Endothelial cell of umbilical vein (primary cell): ENCODE measurements at regions not wholly inside any gene's neighbourhood (a gene's known extent, or its start where the extent isn't known, plus 50 kb on each side); places are given as distances from the start of the nearest gene placed in this dataset.

Experiments
- CTCF ChIP-seq, 2 donors: IDR thresholded peaks; 1 replicate in 1 of 2; 2 replicates in 1 of 2; pipeline ENCODE4 v1.5.1; 2011; ENCODE audit warnings: low read length in 2 of 2, mild to moderate bottlenecking in 2 of 2, moderate library complexity in 2 of 2, control low read depth in 1 of 2, inconsistent platforms in 1 of 2, low read depth in 1 of 2; ENCODE audit not compliant: insufficient read depth in 1 of 2; ENCODE audit errors: extremely low read depth in 1 of 2
- EZH2 ChIP-seq: IDR thresholded peaks from 2 replicates; pipeline ENCODE4 v1.6.1; 2012; ENCODE audit warnings: borderline replicate concordance, low read depth, mild to moderate bottlenecking, moderate library complexity, low read length, inconsistent platforms; ENCODE audit not compliant: severe bottlenecking
- FOS ChIP-seq: IDR thresholded peaks from 2 replicates; pipeline ENCODE4 v1.6.1; 2011; ENCODE audit warnings: mild to moderate bottlenecking, low read length, moderate library complexity, borderline replicate concordance; ENCODE audit not compliant: insufficient read depth
- GATA2 ChIP-seq: IDR thresholded peaks from 2 replicates; pipeline ENCODE4 v1.7.0; 2011; ENCODE audit warnings: low read depth, mild to moderate bottlenecking, moderate library complexity, mixed read lengths, low read length; ENCODE audit not compliant: insufficient read length, insufficient read depth
- JUN ChIP-seq: IDR thresholded peaks from 2 replicates; pipeline ENCODE4 v1.6.1; 2011; ENCODE audit warnings: borderline replicate concordance, low read depth; ENCODE audit not compliant: insufficient read length, insufficient read depth
- MAX ChIP-seq: IDR thresholded peaks from 2 replicates; pipeline ENCODE4 v1.6.1; 2011; ENCODE audit not compliant: insufficient read depth, insufficient read length
- MYC ChIP-seq: IDR thresholded peaks from one replicate; pipeline ENCODE4 v1.6.1; 2011; ENCODE audit warnings: mild to moderate bottlenecking, low read depth, low read length
- POLR2A ChIP-seq: IDR thresholded peaks from 2 replicates; pipeline ENCODE4 v1.6.1; 2012; ENCODE audit warnings: low read depth, mild to moderate bottlenecking, control low read depth, low read length
- POLR2AphosphoS5 ChIP-seq: IDR thresholded peaks from 2 replicates; pipeline ENCODE4 v1.6.1; 2012; ENCODE audit warnings: low read depth, mild to moderate bottlenecking, control low read depth, low read length, moderate library complexity; ENCODE audit not compliant: insufficient read depth

DNA sequence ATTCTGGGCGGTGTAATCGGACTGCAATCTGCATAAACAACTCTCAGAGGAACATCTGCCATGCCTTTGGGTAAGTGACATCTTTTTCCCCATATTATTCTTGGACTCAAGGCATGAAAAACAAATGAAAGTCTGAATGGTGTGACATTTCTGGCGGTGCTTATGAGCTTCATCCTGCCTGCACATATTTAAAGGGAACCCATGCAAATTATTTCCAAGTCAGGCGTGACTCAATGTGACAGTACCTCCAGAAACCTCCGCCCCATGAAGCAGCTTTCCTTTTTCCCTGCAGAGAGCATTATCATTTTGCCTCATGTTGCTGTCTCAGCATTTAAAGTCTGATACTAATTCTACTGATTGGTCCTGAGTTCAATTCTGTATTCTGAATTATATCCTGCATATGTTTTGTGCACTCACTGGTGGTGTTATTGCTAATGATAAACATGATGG, 585.4 kb downstream of the SNAPC1 start:
- TF ChIP-seq MYC (no peak), CTCF (IDR thresholded peaks at IDR 0.05; ENCODE audit: extremely low read depth in 1 of 2, insufficient read depth in 1 of 2, low read depth in 1 of 2, low read length in 2 of 2) (no peak), POLR2A (no peak), POLR2AphosphoS5 (no peak), EZH2 (no peak), MAX (no peak), FOS (no peak), JUN (no peak), GATA2 (no peak)
